Loucy (cell line): ENCODE measurements at regions not wholly inside any gene's neighbourhood (a gene's known extent, or its start where the extent isn't known, plus 50 kb on each side); places are given as distances from the start of the nearest gene placed in this dataset.

Experiments used
- CTCF ChIP-seq: fragments of 200-600 bp; sonication (generic); conservative IDR thresholded peaks from 2 replicates; pipeline ENCODE4 v1.5.1; 2014; ENCODE audit warnings: mild to moderate bottlenecking, antibody characterized with exemption, low read length
- EZH2phosphoT487 ChIP-seq: fragments of 200-600 bp; IDR thresholded peaks from 2 replicates; pipeline ENCODE4 v1.6.1; 2018; ENCODE audit warnings: antibody characterized with exemption, mild to moderate bottlenecking, moderate library complexity, borderline replicate concordance

- TF ChIP-seq CTCF: no peak
- no peak for TF ChIP-seq EZH2phosphoT487
Measured at GRCh38 chr6:4564801-4565271, 211.4 kb upstream of the CDYL start.
